ENCODE measurements at regions not wholly inside any gene's neighbourhood (a gene's known extent, or its start where the extent isn't known, plus 50 kb on each side); places are given as distances from the start of the nearest gene placed in this dataset.
A peak's percentile ranks its signal among the peaks of the same experiment; 100 is the strongest.

GRCh38 chr14:38855513-38855912 lies 247.5 kb downstream of the SEC23A start:
- no peak for DNase-seq (ENCODE audit: low read depth, low spot score)
- in situ Hi-C loops (cut with HindIII; ENCODE audit: low sequenced_read_pairs), result no loop called here
- H3K4me3 ChIP-seq (ENCODE audit: low read depth, low read length), result no peak overlapping the region
- no peak for TF ChIP-seq CTCF (IDR thresholded peaks at IDR 0.05; ENCODE audit: low read depth, low read length)

- TF ChIP-seq CTCF (IDR thresholded peaks at IDR 0.05; ENCODE audit: low read depth, low read length), result no peak
- in situ Hi-C loops (cut with HindIII; ENCODE audit: low sequenced_read_pairs), result no loop called here
- H3K4me3 ChIP-seq (ENCODE audit: low read depth, low read length), result no peak overlapping the region
- DNase-seq (ENCODE audit: low read depth, low spot score), result no peak
These were observed 251.9 kb downstream of the SEC23A start for GRCh38 chr14:38851111-38851510.

- in situ Hi-C loops (cut with HindIII; ENCODE audit: low sequenced_read_pairs), result no loop called here
- TF ChIP-seq CTCF (IDR thresholded peaks at IDR 0.05; ENCODE audit: low read depth, low read length), result no peak
- H3K4me3 ChIP-seq (ENCODE audit: low read depth, low read length), result no peak overlapping the region
- no peak for DNase-seq (ENCODE audit: low read depth, low spot score)
These were observed 252.4 kb downstream of the SEC23A start for GRCh38 chr14:38850664-38851063.

- no peak for TF ChIP-seq CTCF (IDR thresholded peaks at IDR 0.05; ENCODE audit: low read depth, low read length)
- DNase-seq (ENCODE audit: low read depth, low spot score), result no peak
- in situ Hi-C loops (cut with HindIII; ENCODE audit: low sequenced_read_pairs), result no loop called here
- H3K4me3 ChIP-seq (ENCODE audit: low read depth, low read length), result no peak overlapping the region
These were observed 254.6 kb downstream of the SEC23A start for GRCh38 chr14:38848243-38848935.

- in situ Hi-C loops (cut with HindIII; ENCODE audit: low sequenced_read_pairs), result no loop called here
- H3K4me3 ChIP-seq (ENCODE audit: low read depth, low read length), result no peak overlapping the region
- DNase-seq (ENCODE audit: low read depth, low spot score), result no peak
- no peak for TF ChIP-seq CTCF (IDR thresholded peaks at IDR 0.05; ENCODE audit: low read depth, low read length)
These were observed 255.9 kb downstream of the SEC23A start for GRCh38 chr14:38847161-38847560.

GRCh38 chr14:38839694-38840365 lies 263.2 kb downstream of the SEC23A start:
- peak; percentile 25 for DNase-seq (ENCODE audit: low read depth, low spot score)
- TF ChIP-seq CTCF (IDR thresholded peaks at IDR 0.05; ENCODE audit: low read depth, low read length), result no peak
- in situ Hi-C loops (cut with HindIII; ENCODE audit: low sequenced_read_pairs), result no loop called here
- H3K4me3 ChIP-seq (ENCODE audit: low read depth, low read length), result no peak overlapping the region
